SH-SY5Y (cell line): ENCODE measurements at regions not wholly inside any gene's neighbourhood (a gene's known extent, or its start where the extent isn't known, plus 50 kb on each side); places are given as distances from the start of the nearest gene placed in this dataset.

Experiments
- GATA2 ChIP-seq: IDR thresholded peaks from 2 replicates; pipeline ENCODE4 v1.6.1; 2011; ENCODE audit warnings: mild to moderate bottlenecking, low read depth, low read length
- GATA3 ChIP-seq: IDR thresholded peaks from 2 replicates; pipeline ENCODE4 v1.6.1; 2011; ENCODE audit warnings: low read depth, mild to moderate bottlenecking, low read length, moderate library complexity

DNA sequence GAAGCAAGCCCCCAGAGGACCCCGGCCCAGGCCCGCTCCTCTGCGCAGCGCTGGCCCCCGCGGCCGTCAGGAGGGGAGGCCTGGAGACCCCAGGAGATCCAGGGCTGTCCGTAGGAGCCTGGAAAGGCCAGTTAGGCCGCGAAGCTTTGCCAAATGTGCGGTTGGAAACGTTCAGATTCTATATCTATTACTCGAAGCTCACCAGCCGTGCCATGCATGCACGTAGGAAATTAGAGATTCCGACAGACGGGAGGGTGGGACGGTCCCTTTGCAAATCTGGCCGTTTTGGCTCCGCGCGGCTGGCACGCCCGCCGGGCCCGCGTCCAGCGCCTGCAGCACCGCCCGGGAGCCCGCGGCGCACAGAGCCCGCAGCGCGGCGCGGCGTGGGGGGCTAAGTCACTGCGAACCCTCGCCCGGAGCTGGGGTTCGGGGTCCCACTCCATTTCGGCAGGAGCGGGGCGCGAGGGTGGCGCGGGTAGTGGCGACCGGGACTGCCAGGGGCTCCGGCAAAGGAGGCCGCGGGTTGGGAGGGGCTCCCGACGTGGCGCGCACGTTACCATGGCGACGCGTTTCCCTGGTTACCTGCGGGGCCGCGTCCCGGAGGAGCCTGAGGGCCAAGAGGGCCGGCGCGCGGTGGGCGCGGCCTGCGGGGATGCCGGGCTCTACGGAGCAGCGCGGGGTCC lies 488.6 kb upstream of the SMIM21 start:
- TF ChIP-seq GATA3 (no peak), GATA2 (no peak)

GRCh38 chr18:75912829-75913228 lies 485.3 kb upstream of the SMIM21 start:
- TF ChIP-seq GATA2 (no peak), GATA3 (no peak)

DNA sequence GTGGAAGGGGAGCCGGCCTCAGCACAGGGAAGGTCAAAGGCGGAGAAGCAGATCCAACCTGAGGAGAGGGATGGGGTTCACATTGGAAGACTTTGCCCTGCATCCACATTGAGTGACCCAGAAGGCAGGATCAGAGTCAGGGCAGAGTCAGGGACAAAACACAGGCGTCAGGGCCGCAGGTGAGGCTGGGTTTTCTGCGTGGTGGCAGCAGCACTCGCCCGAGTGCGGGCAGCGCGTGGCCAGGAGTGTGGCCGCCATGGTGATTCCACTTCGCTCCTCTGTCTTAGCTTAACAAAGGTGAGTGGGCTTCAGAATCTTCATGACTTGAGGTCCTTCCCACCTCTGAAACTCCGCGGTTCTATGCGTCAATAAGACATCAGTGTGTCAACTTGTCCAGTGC lies 476.9 kb upstream of the SMIM21 start:
- TF ChIP-seq GATA2, result no peak
- no peak for TF ChIP-seq GATA3

DNA sequence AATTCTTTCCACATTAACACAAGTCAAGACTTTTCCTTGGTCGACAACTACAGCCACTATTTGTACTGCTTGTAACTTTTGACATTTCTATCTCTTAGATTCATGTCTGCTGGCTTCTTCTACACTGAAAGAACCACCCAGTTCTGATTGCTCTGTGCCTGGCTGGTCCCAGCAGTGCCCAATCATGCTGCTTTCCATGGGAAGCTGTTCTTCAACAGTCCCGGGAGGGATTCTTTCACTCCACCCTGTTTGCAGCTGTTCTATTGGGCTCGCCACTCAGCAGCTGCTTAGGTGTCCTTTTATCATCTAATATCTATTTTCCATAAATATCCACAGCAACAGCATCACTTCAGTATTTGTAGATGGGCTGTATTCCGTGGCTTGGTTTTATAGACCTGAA lies 471.1 kb upstream of the SMIM21 start:
- no peak for TF ChIP-seq GATA2
- no peak for TF ChIP-seq GATA3

- TF ChIP-seq GATA3 (no peak), GATA2 (no peak)
Measured at GRCh38 chr18:75897386-75897785, 469.9 kb upstream of the SMIM21 start.

- TF ChIP-seq GATA2 (no peak), GATA3 (no peak)
Measured at GRCh38 chr18:75896865-75897264, 469.4 kb upstream of the SMIM21 start.

GRCh38 chr18:75895135-75895534 lies 467.6 kb upstream of the SMIM21 start:
- TF ChIP-seq GATA2 (no peak), GATA3 (no peak)

- TF ChIP-seq GATA3, result no peak
- TF ChIP-seq GATA2, result no peak
Measured at GRCh38 chr18:75884728-75885127, 457.2 kb upstream of the SMIM21 start.

DNA sequence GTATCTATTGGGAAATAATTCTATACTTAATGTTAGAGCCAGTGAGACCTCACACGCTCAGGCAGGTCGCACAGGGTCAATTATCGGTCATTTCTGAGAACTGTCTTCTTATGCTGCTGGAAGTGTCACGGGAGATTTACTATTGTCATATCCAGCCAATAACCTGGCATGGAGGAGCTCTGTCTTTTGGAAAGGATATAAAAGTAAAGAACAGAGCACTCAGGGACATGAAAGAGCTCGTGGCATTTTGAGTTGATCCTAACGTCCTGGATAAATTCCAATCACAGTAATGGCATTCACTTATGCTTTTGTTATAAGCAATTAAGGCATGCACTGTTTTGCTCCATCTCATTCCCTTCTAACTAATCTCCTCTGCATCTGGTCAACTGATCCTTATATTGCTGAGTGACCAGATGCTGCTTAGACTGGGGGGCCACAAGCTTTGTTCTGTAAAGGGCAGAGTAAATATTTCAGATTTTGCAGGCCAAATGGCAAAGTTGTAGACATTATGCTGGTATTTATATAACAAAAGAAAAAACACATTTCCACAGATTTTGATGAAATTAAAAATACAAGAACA lies 453.5 kb upstream of the SMIM21 start:
- TF ChIP-seq GATA3 (no peak), GATA2 (no peak; the same call in 1 of the 2 replicates)

DNA sequence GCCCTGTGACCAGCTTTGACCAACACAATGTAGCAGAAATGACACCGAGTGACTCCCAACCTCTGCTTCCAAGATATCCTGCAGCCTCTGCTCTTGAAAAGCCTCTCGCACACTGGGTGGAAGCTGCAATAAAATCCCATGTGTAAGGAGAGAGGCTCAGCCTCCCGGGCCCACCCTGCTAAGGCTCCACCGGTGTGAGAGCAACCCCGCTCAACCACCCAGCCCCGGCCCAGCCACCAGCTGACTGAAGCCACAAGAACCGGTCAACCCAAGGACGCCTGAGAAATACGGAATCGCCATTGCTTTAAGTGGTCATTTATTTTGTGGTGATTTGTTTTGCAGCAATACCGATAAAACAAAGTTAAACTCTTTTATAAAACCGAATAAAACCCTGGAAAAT lies 452.8 kb upstream of the SMIM21 start:
- TF ChIP-seq GATA3, result no peak
- TF ChIP-seq GATA2, result no peak

- TF ChIP-seq GATA3 (no peak), GATA2 (no peak)
Measured at GRCh38 chr18:75879196-75879595, 451.7 kb upstream of the SMIM21 start.

GRCh38 chr18:75875559-75875958 lies 448.1 kb upstream of the SMIM21 start:
- no peak for TF ChIP-seq GATA3

DNA sequence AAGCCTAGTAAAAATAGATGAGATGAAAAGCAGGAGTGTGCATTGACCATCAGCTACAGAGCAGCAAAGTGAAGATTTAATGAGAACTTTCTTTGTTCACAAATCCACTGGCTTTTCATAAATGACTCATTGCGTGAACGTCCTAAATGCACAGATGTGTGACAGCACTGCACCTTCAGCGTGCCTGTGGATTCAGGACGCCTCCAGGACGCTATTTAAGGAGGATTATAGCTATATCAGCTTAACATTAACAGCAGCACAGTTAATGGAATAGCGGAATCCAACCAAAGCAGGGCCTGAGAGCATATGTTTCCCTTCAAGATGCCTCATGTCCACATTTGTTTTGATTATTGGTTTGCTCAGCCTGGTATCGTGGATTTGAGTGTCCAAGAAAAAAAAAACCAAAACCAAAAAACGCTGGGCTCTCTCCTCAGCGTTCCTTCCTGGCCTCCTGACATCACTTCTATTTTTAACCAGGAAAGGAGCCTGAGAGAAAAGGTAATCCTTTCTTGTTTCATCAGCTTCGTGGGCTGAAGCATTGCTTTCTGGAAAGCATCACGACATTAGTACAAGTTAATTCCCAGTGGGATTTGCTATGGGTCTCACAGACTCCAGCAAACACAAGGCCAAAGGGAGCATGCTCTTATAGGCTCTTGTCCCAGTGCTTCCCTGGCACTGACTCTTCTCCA lies 447.0 kb upstream of the SMIM21 start:
- TF ChIP-seq GATA3, result no peak
- TF ChIP-seq GATA2, result no peak

DNA sequence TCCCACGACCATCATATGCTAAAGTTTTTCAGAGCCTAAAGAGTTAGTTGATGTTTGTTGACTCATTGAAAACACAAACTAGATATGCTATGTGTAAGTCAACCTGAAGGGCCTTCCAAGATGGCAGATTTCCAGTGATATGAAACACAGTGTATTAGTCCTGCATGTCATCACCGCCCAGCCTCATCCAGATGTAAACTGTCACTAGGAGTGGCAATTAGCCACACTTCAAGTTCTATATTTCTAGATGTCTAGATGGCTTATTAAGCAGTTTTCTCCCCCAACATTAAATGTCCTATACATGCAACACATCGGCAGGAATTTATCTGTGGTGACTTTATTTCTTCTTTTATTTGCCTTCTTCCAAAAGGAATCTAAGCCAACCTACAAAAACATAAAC lies 444.1 kb upstream of the SMIM21 start:
- no peak for TF ChIP-seq GATA3
- no peak for TF ChIP-seq GATA2

DNA sequence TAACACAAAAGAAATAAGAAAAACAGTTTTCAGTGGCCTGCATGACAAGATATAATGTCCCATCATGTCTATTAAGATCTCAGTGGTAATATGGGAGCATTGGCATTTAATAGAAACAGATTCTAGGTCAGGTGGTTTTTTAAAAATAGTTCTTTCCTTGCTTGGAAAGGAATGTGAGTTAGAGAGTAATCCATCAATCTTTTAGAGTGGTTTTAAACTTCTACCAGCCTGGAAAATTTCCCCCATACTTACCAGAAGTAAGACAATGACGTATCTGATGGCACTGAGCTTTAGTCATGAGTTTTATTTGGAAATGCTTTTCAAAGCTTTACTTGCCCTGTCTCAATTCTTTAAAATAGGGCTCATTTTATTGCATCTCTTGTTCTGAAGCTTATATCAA lies 441.7 kb upstream of the SMIM21 start:
- no peak for TF ChIP-seq GATA2
- TF ChIP-seq GATA3, result no peak
